GM10266 (cell line): ENCODE measurements at regions not wholly inside any gene's neighbourhood (a gene's known extent, or its start where the extent isn't known, plus 50 kb on each side); places are given as distances from the start of the nearest gene placed in this dataset.

Source experiments
- DNase-seq: peaks from one replicate; pipeline ENCODE4 v3.0.0; 2012; ENCODE audit errors: extremely low spot score
- CTCF ChIP-seq: IDR thresholded peaks from 2 replicates; pipeline ENCODE4 v1.5.1; 2012; ENCODE audit warnings: mild to moderate bottlenecking, low read depth; ENCODE audit not compliant: control insufficient read depth, insufficient read depth; ENCODE audit errors: missing control alignments

GRCh38 chr17:56045872-56046271, 107.4 kb upstream of the ANKFN1 start:
- DNase-seq, result no peak
- TF ChIP-seq CTCF, result no peak

- no peak for TF ChIP-seq CTCF
- DNase-seq, result no peak
Measured at GRCh38 chr17:56047331-56047730, 105.9 kb upstream of the ANKFN1 start.

- DNase-seq, result no peak
- TF ChIP-seq CTCF, result no peak
Measured at GRCh38 chr17:56057869-56058268, 95.4 kb upstream of the ANKFN1 start.

GRCh38 chr17:56064506-56064905, 88.8 kb upstream of the ANKFN1 start:
- no peak for TF ChIP-seq CTCF
- DNase-seq, result no peak

GRCh38 chr17:56074361-56074890, 78.8 kb upstream of the ANKFN1 start:
- no peak for DNase-seq
- no peak for TF ChIP-seq CTCF

- TF ChIP-seq CTCF, result no peak
- no peak for DNase-seq
Measured at GRCh38 chr17:56076980-56077379, 76.3 kb upstream of the ANKFN1 start.

GRCh38 chr17:56083475-56083874, 69.8 kb upstream of the ANKFN1 start:
- DNase-seq, result no peak
- no peak for TF ChIP-seq CTCF
